HL-60 (cell line): ENCODE measurements at regions not wholly inside any gene's neighbourhood (a gene's known extent, or its start where the extent isn't known, plus 50 kb on each side); places are given as distances from the start of the nearest gene placed in this dataset.

Experiments
- DNase-seq, 2 experiments: peaks; one replicate each; pipeline ENCODE4 v3.0.0-alpha.2; 2010 to 2020; ENCODE audit warnings: low read depth in 1 of 2, low spot score in 1 of 2
- H3K27ac ChIP-seq: fragments of 250-450 bp; sonication (Bioruptor Pico); replicated peaks from 2 replicates; pipeline ENCODE4 v1.5.1; 2020; ENCODE audit warnings: mild to moderate bottlenecking, moderate library complexity
- H3K27me3 ChIP-seq: fragments of 250-450 bp; sonication (Bioruptor Pico); 2 replicates; pipeline ENCODE4 v1.5.1; 2021; ENCODE audit warnings: mild to moderate bottlenecking, moderate library complexity; ENCODE audit not compliant: insufficient read depth, poor library complexity, severe bottlenecking
- H3K4me3 ChIP-seq: replicated peaks from 2 replicates; pipeline ENCODE4 v1.5.1; 2011; ENCODE audit warnings: mild to moderate bottlenecking, control low read depth, low read length; ENCODE audit not compliant: insufficient read depth
- CTCF ChIP-seq: IDR thresholded peaks from one replicate; pipeline ENCODE4 v1.5.1; 2011; ENCODE audit warnings: low read length, control low read depth, inconsistent platforms; ENCODE audit not compliant: insufficient read depth
- GABPA ChIP-seq: IDR thresholded peaks from 2 replicates; pipeline ENCODE4 v1.6.1; 2012; ENCODE audit warnings: low read depth
- POLR2AphosphoS5 ChIP-seq: IDR thresholded peaks from 2 replicates; pipeline ENCODE4 v1.6.1; 2012; ENCODE audit warnings: low read depth
- SPI1 ChIP-seq: IDR thresholded peaks from 2 replicates; pipeline ENCODE4 v1.6.1; 2012; ENCODE audit warnings: low read depth, mild to moderate bottlenecking, borderline replicate concordance
- TF ChIP-seq, protein P1 (sequence below): IDR thresholded peaks from 2 replicates; pipeline ENCODE4 v1.6.1; 2012; ENCODE audit warnings: low read depth; ENCODE audit not compliant: insufficient replicate concordance

DNA sequence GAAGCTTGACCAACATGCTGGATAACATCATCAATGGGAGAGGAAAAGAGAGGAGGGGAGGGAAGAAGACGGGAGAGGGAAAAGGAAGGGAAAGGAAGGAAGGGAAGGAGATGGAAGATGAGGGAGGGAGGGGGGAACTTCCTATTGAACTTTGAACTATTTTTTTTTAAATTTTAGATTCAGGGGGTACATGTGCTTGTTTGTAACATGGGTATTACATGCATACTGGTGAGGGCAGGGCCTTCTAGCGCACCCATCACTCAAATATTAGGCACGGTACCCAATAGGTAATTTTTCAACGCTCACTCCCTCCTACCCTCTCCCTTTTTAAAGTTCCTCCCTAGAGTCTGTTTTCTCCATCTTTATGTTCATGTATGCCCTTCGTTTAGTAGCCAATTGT, 383.2 kb upstream of the XYLT1 start:
- H3K27ac ChIP-seq: no peak overlapping the region
- no peak for DNase-seq
- TF ChIP-seq POLR2AphosphoS5 (no peak), SPI1 (no peak), CTCF (no peak), GABPA (no peak)
- TF ChIP-seq, protein P1, sequence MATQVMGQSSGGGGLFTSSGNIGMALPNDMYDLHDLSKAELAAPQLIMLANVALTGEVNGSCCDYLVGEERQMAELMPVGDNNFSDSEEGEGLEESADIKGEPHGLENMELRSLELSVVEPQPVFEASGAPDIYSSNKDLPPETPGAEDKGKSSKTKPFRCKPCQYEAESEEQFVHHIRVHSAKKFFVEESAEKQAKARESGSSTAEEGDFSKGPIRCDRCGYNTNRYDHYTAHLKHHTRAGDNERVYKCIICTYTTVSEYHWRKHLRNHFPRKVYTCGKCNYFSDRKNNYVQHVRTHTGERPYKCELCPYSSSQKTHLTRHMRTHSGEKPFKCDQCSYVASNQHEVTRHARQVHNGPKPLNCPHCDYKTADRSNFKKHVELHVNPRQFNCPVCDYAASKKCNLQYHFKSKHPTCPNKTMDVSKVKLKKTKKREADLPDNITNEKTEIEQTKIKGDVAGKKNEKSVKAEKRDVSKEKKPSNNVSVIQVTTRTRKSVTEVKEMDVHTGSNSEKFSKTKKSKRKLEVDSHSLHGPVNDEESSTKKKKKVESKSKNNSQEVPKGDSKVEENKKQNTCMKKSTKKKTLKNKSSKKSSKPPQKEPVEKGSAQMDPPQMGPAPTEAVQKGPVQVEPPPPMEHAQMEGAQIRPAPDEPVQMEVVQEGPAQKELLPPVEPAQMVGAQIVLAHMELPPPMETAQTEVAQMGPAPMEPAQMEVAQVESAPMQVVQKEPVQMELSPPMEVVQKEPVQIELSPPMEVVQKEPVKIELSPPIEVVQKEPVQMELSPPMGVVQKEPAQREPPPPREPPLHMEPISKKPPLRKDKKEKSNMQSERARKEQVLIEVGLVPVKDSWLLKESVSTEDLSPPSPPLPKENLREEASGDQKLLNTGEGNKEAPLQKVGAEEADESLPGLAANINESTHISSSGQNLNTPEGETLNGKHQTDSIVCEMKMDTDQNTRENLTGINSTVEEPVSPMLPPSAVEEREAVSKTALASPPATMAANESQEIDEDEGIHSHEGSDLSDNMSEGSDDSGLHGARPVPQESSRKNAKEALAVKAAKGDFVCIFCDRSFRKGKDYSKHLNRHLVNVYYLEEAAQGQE: no peak
- no peak overlapping the region for H3K4me3 ChIP-seq
- H3K27me3 ChIP-seq: no peaks in the 10 kb centered on the region

DNA sequence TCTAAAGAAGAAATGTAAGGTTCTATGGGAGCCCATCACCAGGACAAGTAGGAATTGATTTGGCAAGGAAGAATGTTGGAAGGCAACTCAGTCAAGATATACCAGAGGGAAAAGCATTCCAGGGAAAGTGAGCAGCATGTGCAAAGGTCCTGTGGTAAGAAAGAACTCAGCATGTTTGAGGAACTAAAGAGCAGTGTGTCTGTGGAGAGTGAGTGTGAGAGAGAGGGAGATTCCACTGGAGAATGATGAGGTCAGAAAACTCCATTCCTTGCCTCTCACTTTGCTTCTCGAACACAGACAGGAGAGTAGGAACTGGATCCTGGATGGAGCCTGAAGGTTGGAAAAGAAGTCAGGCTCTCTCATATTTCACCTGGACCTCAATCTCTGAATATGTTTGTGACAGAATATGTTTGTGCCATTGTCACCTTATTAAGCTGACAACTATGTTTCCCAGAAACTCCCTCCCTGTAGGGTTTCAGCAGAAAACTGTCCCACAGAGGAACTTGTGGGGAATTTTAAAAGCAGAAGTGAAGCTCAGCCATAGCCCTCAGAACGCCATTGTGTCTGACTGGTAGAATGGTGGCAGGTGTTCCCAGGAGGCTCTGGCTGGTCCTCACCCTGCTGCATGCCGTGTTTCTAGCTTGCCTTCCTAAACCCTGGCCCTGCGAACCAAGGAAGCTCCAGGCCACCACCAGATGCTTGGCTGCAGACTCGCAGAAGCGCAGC, 382.4 kb upstream of the XYLT1 start:
- Histone ChIP-seq H3K4me3 (no peak overlapping the region), H3K27ac (no peak overlapping the region), H3K27me3 (no peaks in the 10 kb centered on the region)
- no peak for DNase-seq
- TF ChIP-seq, protein P1: no peak
- TF ChIP-seq SPI1: peak; percentile 22; the same call in 1 of the 2 replicates

GRCh38 chr16:17850581-17851250, 380.0 kb upstream of the XYLT1 start:
- Histone ChIP-seq H3K27me3 (no peaks in the 10 kb centered on the region), H3K4me3 (no peak overlapping the region), H3K27ac (no peak overlapping the region)
- no peak for TF ChIP-seq GABPA
- no peak for TF ChIP-seq POLR2AphosphoS5
- no peak for TF ChIP-seq CTCF
- TF ChIP-seq SPI1: no peak
- TF ChIP-seq, protein P1: no peak
- DNase-seq: no peak
